Osteoblast (primary cell): ENCODE measurements at regions not wholly inside any gene's neighbourhood (a gene's known extent, or its start where the extent isn't known, plus 50 kb on each side); places are given as distances from the start of the nearest gene placed in this dataset.

Experiments
- DNase-seq: peaks from one replicate; pipeline ENCODE4 v3.0.0; 2011; ENCODE audit warnings: low spot score, mixed read lengths; ENCODE audit not compliant: insufficient read length; ENCODE audit errors: missing footprints
- H2AFZ ChIP-seq: 2 replicates; pipeline ENCODE4 v1.6.0; 2011; ENCODE audit warnings: mild to moderate bottlenecking, low read length
- H3K27ac ChIP-seq: 2 replicates; pipeline ENCODE4 v1.5.1; 2011; ENCODE audit warnings: mild to moderate bottlenecking, low read depth, low read length, moderate library complexity
- H3K27me3 ChIP-seq: 2 replicates; pipeline ENCODE4 v1.6.0; 2012; ENCODE audit warnings: mild to moderate bottlenecking, control low read depth, inconsistent platforms, low read length, moderate library complexity; ENCODE audit not compliant: insufficient read depth
- H3K36me3 ChIP-seq: 2 replicates; pipeline ENCODE4 v1.5.1; 2011; ENCODE audit warnings: mild to moderate bottlenecking, low read length, control low read depth, moderate library complexity; ENCODE audit not compliant: insufficient read depth
- H3K4me1 ChIP-seq: 2 replicates; pipeline ENCODE4 v1.5.1; 2011; ENCODE audit warnings: mild to moderate bottlenecking, low read length, control low read depth, moderate library complexity; ENCODE audit not compliant: insufficient read depth
- H3K4me2 ChIP-seq: 2 replicates; pipeline ENCODE4 v1.6.0; 2011; ENCODE audit warnings: mild to moderate bottlenecking, low read length; ENCODE audit not compliant: insufficient read depth
- H3K4me3 ChIP-seq: fragments of 200-600 bp; sonication (generic); 3 replicates; pipeline ENCODE4 v1.5.1; 2012; ENCODE audit warnings: mild to moderate bottlenecking, low read length, inconsistent platforms; ENCODE audit not compliant: insufficient read depth
- H3K79me2 ChIP-seq: 2 replicates; pipeline ENCODE4 v1.6.0; 2012; ENCODE audit warnings: mild to moderate bottlenecking, low read length, control low read depth, inconsistent platforms; ENCODE audit not compliant: insufficient read depth
- H3K9me3 ChIP-seq: 2 replicates; pipeline ENCODE4 v1.5.1; 2011; ENCODE audit warnings: low read depth, low read length, control low read depth
- H4K20me1 ChIP-seq: 2 replicates; pipeline ENCODE4 v1.6.0; 2012; ENCODE audit warnings: mild to moderate bottlenecking, low read length, control low read depth; ENCODE audit not compliant: insufficient read depth
- CTCF ChIP-seq: IDR thresholded peaks from 2 replicates; pipeline ENCODE4 v1.5.1; 2011; ENCODE audit warnings: mild to moderate bottlenecking, low read depth, low read length, moderate library complexity; ENCODE audit errors: extremely low read depth

GRCh38 chr12:20030826-20031225 is 337.5 kb upstream of the PDE3A start:
- Histone ChIP-seq H3K4me1 (no peaks in the 10 kb centered on the region), H2AFZ (no peak overlapping the region), H3K27ac (no peak overlapping the region), H3K9me3 (no peaks in the 10 kb centered on the region), H3K27me3 (no peaks in the 10 kb centered on the region), H3K4me3 (no peak overlapping the region), H3K4me2 (no peak overlapping the region), H3K79me2 (no peaks in the 10 kb centered on the region), H4K20me1 (no peaks in the 10 kb centered on the region), H3K36me3 (no peaks in the 10 kb centered on the region)
- TF ChIP-seq CTCF, result no peak
- DNase-seq, result no peak

GRCh38 chr12:20039562-20039961 is 328.8 kb upstream of the PDE3A start:
- no peaks in the 10 kb centered on the region for H4K20me1 ChIP-seq
- H3K27me3 ChIP-seq, result no peaks in the 10 kb centered on the region
- H3K4me2 ChIP-seq, result no peak overlapping the region
- no peak overlapping the region for H2AFZ ChIP-seq
- no peaks in the 10 kb centered on the region for H3K4me1 ChIP-seq
- no peak overlapping the region for H3K27ac ChIP-seq
- no peaks in the 10 kb centered on the region for H3K36me3 ChIP-seq
- no peak for DNase-seq
- no peaks in the 10 kb centered on the region for H3K9me3 ChIP-seq
- no peak overlapping the region for H3K4me3 ChIP-seq
- TF ChIP-seq CTCF, result no peak
- H3K79me2 ChIP-seq, result no peaks in the 10 kb centered on the region

- no peak for DNase-seq
- Histone ChIP-seq H3K27me3 (no peaks in the 10 kb centered on the region), H4K20me1 (no peaks in the 10 kb centered on the region), H2AFZ (no peak overlapping the region), H3K9me3 (no peaks in the 10 kb centered on the region), H3K4me1 (peaks cover 6% of the 10 kb centered on the region), H3K36me3 (no peaks in the 10 kb centered on the region), H3K4me2 (no peak overlapping the region), H3K4me3 (no peak overlapping the region), H3K79me2 (no peaks in the 10 kb centered on the region), H3K27ac (no peak overlapping the region)
- TF ChIP-seq CTCF, result no peak
Measured at GRCh38 chr12:20040184-20040583, 328.2 kb upstream of the PDE3A start.

GRCh38 chr12:20040831-20041230 is 327.5 kb upstream of the PDE3A start:
- Histone ChIP-seq H3K36me3 (no peaks in the 10 kb centered on the region), H3K4me1 (peaks cover 6% of the 10 kb centered on the region), H2AFZ (peak overlapping the region; percentile 68), H4K20me1 (no peaks in the 10 kb centered on the region), H3K9me3 (no peaks in the 10 kb centered on the region), H3K79me2 (no peaks in the 10 kb centered on the region), H3K27me3 (no peaks in the 10 kb centered on the region), H3K4me3 (no peak overlapping the region), H3K27ac (no peak overlapping the region), H3K4me2 (peak overlapping the region; percentile 12)
- no peak for TF ChIP-seq CTCF
- DNase-seq, result peak; percentile 50
